ENCODE measurements at regions not wholly inside any gene's neighbourhood (a gene's known extent, or its start where the extent isn't known, plus 50 kb on each side); places are given as distances from the start of the nearest gene placed in this dataset.

GRCh38 chr4:140249351-140249750 is 95.4 kb upstream of the MAML3 start:
- Histone ChIP-seq H3K27ac (ENCODE audit: low read depth in 2 of 2, low read length in 2 of 2) (no peak overlapping the region), H3K9ac (ENCODE audit: low read length in 3 of 3) (no peak overlapping the region), H3K9me3 (ENCODE audit: control insufficient read depth in 2 of 3, insufficient read depth in 1 of 3, low read length in 3 of 3) (no peaks in the 10 kb centered on the region), H3K27me3 (ENCODE audit: control insufficient read depth, insufficient read depth, low read length) (no peaks in the 10 kb centered on the region), H3K36me3 (ENCODE audit: control insufficient read depth in 2 of 3, insufficient read depth in 3 of 3, low read length in 3 of 3) (no peaks in the 10 kb centered on the region), H3K4me1 (ENCODE audit: control insufficient read depth in 2 of 3, insufficient read depth in 2 of 3, low read depth in 1 of 3, low read length in 3 of 3) (peaks cover 0 to 3% (median 0%) of the 10 kb centered on the region in 3 donors), H3K4me3 (ENCODE audit: low read length in 3 of 3) (no peak overlapping the region)
- FAIRE-seq (no peak), DNase-seq (peak in 1 of 5 donors; percentile 43)
- intact Hi-C loops (cut with DNase I): loop anchor here (5.0 kb wide), 1 partner anchor 92 kb away; no protein-coding TSS in a partner anchor
- no peak for TF ChIP-seq CTCF (IDR thresholded peaks at IDR 0.05; ENCODE audit: borderline replicate concordance, extremely low read depth, insufficient read depth)

GRCh38 chr4:140247237-140247636 is 93.3 kb upstream of the MAML3 start:
- H3K36me3 ChIP-seq (ENCODE audit: control insufficient read depth in 2 of 3, insufficient read depth in 3 of 3, low read length in 3 of 3): no peaks in the 10 kb centered on the region
- FAIRE-seq (no peak), DNase-seq (no peak)
- intact Hi-C loops (cut with DNase I): loop anchor here (5.0 kb wide), 1 partner anchor 90 kb away; no protein-coding TSS in a partner anchor
- peaks cover 5 to 15% (median 8%) of the 10 kb centered on the region in 3 donors for H3K4me1 ChIP-seq (ENCODE audit: control insufficient read depth in 2 of 3, insufficient read depth in 2 of 3, low read depth in 1 of 3, low read length in 3 of 3)
- no peak overlapping the region for H3K9ac ChIP-seq (ENCODE audit: low read length in 3 of 3)
- H3K9me3 ChIP-seq (ENCODE audit: control insufficient read depth in 2 of 3, insufficient read depth in 1 of 3, low read length in 3 of 3): no peaks in the 10 kb centered on the region
- no peak for TF ChIP-seq CTCF (IDR thresholded peaks at IDR 0.05; ENCODE audit: borderline replicate concordance, extremely low read depth, insufficient read depth)
- H3K4me3 ChIP-seq (ENCODE audit: low read length in 3 of 3): no peak overlapping the region
- no peak overlapping the region for H3K27ac ChIP-seq (ENCODE audit: low read depth in 2 of 2, low read length in 2 of 2)
- H3K27me3 ChIP-seq (ENCODE audit: control insufficient read depth, insufficient read depth, low read length): no peaks in the 10 kb centered on the region

DNA sequence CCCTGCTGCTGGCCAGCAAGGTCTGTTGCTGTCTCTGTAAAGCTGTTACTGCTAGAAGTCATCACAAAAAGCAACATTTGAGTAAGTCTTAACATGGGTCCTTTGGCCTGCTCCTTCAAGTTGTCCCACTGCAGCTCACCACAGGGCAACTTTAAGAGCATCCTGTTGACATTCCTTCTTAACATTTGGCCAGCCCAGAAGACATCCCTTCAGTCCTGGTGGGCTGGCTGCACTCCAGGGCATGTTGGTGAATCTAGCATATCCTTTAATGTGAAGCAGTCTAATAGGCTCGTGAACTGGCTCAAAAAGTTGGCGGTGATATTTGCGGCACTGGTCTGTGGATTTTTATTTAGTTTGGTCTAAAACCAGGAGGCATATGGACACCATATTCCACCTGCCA is 92.2 kb upstream of the MAML3 start:
- Histone ChIP-seq H3K4me3 (ENCODE audit: low read length in 3 of 3) (no peak overlapping the region), H3K27ac (ENCODE audit: low read depth in 2 of 2, low read length in 2 of 2) (no peak overlapping the region), H3K9ac (ENCODE audit: low read length in 3 of 3) (no peak overlapping the region), H3K36me3 (ENCODE audit: control insufficient read depth in 2 of 3, insufficient read depth in 3 of 3, low read length in 3 of 3) (no peaks in the 10 kb centered on the region), H3K27me3 (ENCODE audit: control insufficient read depth, insufficient read depth, low read length) (no peaks in the 10 kb centered on the region), H3K4me1 (ENCODE audit: control insufficient read depth in 2 of 3, insufficient read depth in 2 of 3, low read depth in 1 of 3, low read length in 3 of 3) (peaks cover 7 to 12% (median 8%) of the 10 kb centered on the region in 3 donors), H3K9me3 (ENCODE audit: control insufficient read depth in 2 of 3, insufficient read depth in 1 of 3, low read length in 3 of 3) (no peaks in the 10 kb centered on the region)
- DNase-seq (no peak), FAIRE-seq (no peak)
- no peak for TF ChIP-seq CTCF (IDR thresholded peaks at IDR 0.05; ENCODE audit: borderline replicate concordance, extremely low read depth, insufficient read depth)
- intact Hi-C loops (cut with DNase I): loop anchor here (5.0 kb wide), 1 partner anchor 89 kb away; no protein-coding TSS in a partner anchor

DNA sequence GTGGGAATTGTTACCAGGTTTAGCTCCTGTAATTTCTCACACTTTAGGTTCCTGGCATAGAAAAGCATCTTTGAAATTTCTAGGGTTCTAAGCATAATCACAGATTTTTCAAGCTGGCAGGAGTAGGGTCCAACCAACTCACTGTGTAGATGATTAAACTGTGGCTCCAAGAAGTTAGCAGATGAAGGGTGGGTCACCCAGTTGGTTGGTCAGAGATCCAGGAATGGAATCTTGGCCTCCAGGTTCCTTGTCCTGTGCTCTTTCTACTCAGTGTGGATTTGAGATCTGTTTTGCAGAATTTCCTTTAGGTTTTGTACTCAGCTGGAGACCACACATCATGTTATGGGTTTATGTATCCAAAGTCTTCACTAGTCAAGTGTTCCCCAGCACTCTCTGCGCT is 90.3 kb upstream of the MAML3 start:
- Histone ChIP-seq H3K36me3 (ENCODE audit: control insufficient read depth in 2 of 3, insufficient read depth in 3 of 3, low read length in 3 of 3) (no peaks in the 10 kb centered on the region), H3K27me3 (ENCODE audit: control insufficient read depth, insufficient read depth, low read length) (no peaks in the 10 kb centered on the region), H3K9me3 (ENCODE audit: control insufficient read depth in 2 of 3, insufficient read depth in 1 of 3, low read length in 3 of 3) (no peaks in the 10 kb centered on the region), H3K27ac (ENCODE audit: low read depth in 2 of 2, low read length in 2 of 2) (no peak overlapping the region), H3K4me1 (ENCODE audit: control insufficient read depth in 2 of 3, insufficient read depth in 2 of 3, low read depth in 1 of 3, low read length in 3 of 3) (peaks cover 7 to 12% (median 8%) of the 10 kb centered on the region in 3 donors), H3K9ac (ENCODE audit: low read length in 3 of 3) (no peak overlapping the region), H3K4me3 (ENCODE audit: low read length in 3 of 3) (no peak overlapping the region)
- intact Hi-C loops (cut with DNase I): no loop called here
- peak in 1 of 5 donors; percentile 21 for DNase-seq
- no peak for TF ChIP-seq CTCF (IDR thresholded peaks at IDR 0.05; ENCODE audit: borderline replicate concordance, extremely low read depth, insufficient read depth)
- no peak for FAIRE-seq
